Daoy (cell line): ENCODE measurements at regions not wholly inside any gene's neighbourhood (a gene's known extent, or its start where the extent isn't known, plus 50 kb on each side); places are given as distances from the start of the nearest gene placed in this dataset.
A peak's percentile ranks its signal among the peaks of the same experiment; 100 is the strongest.

Experiments
- DNase-seq: peaks from one replicate; pipeline ENCODE4 v3.0.0-alpha.2; 2015; ENCODE audit warnings: low read depth

- DNase-seq: no peak
Measured at GRCh38 chr17:14482715-14483114, 181.8 kb downstream of the HS3ST3B1 start.

- DNase-seq: no peak
Measured at GRCh38 chr17:14481664-14482063, 180.8 kb downstream of the HS3ST3B1 start.

GRCh38 chr17:14474591-14474990 is 173.7 kb downstream of the HS3ST3B1 start:
- no peak for DNase-seq

GRCh38 chr17:14471052-14471451 is 170.2 kb downstream of the HS3ST3B1 start:
- peak; percentile 78 for DNase-seq

- DNase-seq: no peak
Measured at GRCh38 chr17:14470417-14470816, 169.5 kb downstream of the HS3ST3B1 start.

- no peak for DNase-seq
Measured at GRCh38 chr17:14469971-14470370, 169.1 kb downstream of the HS3ST3B1 start.

GRCh38 chr17:14468858-14469257 is 168.0 kb downstream of the HS3ST3B1 start:
- no peak for DNase-seq

GRCh38 chr17:14461227-14461548 is 160.3 kb downstream of the HS3ST3B1 start:
- no peak for DNase-seq

GRCh38 chr17:14460516-14461226 is 159.8 kb downstream of the HS3ST3B1 start:
- no peak for DNase-seq

GRCh38 chr17:14459955-14460354 is 159.1 kb downstream of the HS3ST3B1 start:
- DNase-seq: no peak

- DNase-seq: no peak
Measured at GRCh38 chr17:14458724-14459123, 157.8 kb downstream of the HS3ST3B1 start.

GRCh38 chr17:14454746-14455145 is 153.9 kb downstream of the HS3ST3B1 start:
- no peak for DNase-seq

- no peak for DNase-seq
Measured at GRCh38 chr17:14452856-14453255, 152.0 kb downstream of the HS3ST3B1 start.

- DNase-seq: no peak
Measured at GRCh38 chr17:14451729-14452191, 150.9 kb downstream of the HS3ST3B1 start.

- DNase-seq: no peak
Measured at GRCh38 chr17:14448818-14449217, 147.9 kb downstream of the HS3ST3B1 start.

- no peak for DNase-seq
Measured at GRCh38 chr17:14446825-14447224, 145.9 kb downstream of the HS3ST3B1 start.

- DNase-seq: no peak
Measured at GRCh38 chr17:14444915-14445314, 144.0 kb downstream of the HS3ST3B1 start.

- no peak for DNase-seq
Measured at GRCh38 chr17:14442798-14443528, 142.1 kb downstream of the HS3ST3B1 start.

- DNase-seq: no peak
Measured at GRCh38 chr17:14437176-14437575, 136.3 kb downstream of the HS3ST3B1 start.

- no peak for DNase-seq
Measured at GRCh38 chr17:14436266-14436665, 135.4 kb downstream of the HS3ST3B1 start.

- DNase-seq: no peak
Measured at GRCh38 chr17:14434506-14434905, 133.6 kb downstream of the HS3ST3B1 start.

GRCh38 chr17:14432079-14432478 is 131.2 kb downstream of the HS3ST3B1 start:
- no peak for DNase-seq

- DNase-seq: no peak
Measured at GRCh38 chr17:14429084-14429483, 128.2 kb downstream of the HS3ST3B1 start.
